ENCODE measurements at regions not wholly inside any gene's neighbourhood (a gene's known extent, or its start where the extent isn't known, plus 50 kb on each side); places are given as distances from the start of the nearest gene placed in this dataset.

- no peaks in the 10 kb centered on the region for H3K36me3 ChIP-seq
- H3K4me3 ChIP-seq, result no peak overlapping the region
- H3K27me3 ChIP-seq (ENCODE audit: low read depth), result no peaks in the 10 kb centered on the region
- intact Hi-C loops (cut with micrococcal nuclease), result no loop called here
- H3K27ac ChIP-seq (replicated peaks), result no peak overlapping the region
- DNase-seq, result no peak
- TF ChIP-seq CTCF (IDR thresholded peaks at IDR 0.05; ENCODE audit: borderline replicate concordance), result no peak
- peaks cover 20% of the 10 kb centered on the region for H3K4me1 ChIP-seq
- no peaks in the 10 kb centered on the region for H3K9me3 ChIP-seq (replicated peaks)
Measured at GRCh38 chr2:207408086-207408794, 121.5 kb upstream of the CREB1 start.

GRCh38 chr2:207409517-207409916 lies 120.2 kb upstream of the CREB1 start:
- no peaks in the 10 kb centered on the region for H3K27me3 ChIP-seq (ENCODE audit: low read depth)
- no peak overlapping the region for H3K27ac ChIP-seq (replicated peaks)
- no peak overlapping the region for H3K4me3 ChIP-seq
- no peaks in the 10 kb centered on the region for H3K36me3 ChIP-seq
- TF ChIP-seq CTCF (IDR thresholded peaks at IDR 0.05; ENCODE audit: borderline replicate concordance), result no peak
- H3K9me3 ChIP-seq (replicated peaks), result no peaks in the 10 kb centered on the region
- no peak for DNase-seq
- intact Hi-C loops (cut with micrococcal nuclease), result no loop called here
- H3K4me1 ChIP-seq, result peaks cover 20% of the 10 kb centered on the region

GRCh38 chr2:207412787-207413310 lies 116.9 kb upstream of the CREB1 start:
- Histone ChIP-seq H3K4me3 (no peak overlapping the region), H3K4me1 (peaks cover 20% of the 10 kb centered on the region), H3K36me3 (no peaks in the 10 kb centered on the region), H3K27ac (replicated peaks) (no peak overlapping the region), H3K9me3 (replicated peaks) (no peaks in the 10 kb centered on the region), H3K27me3 (ENCODE audit: low read depth) (no peaks in the 10 kb centered on the region)
- DNase-seq, result no peak
- intact Hi-C loops (cut with micrococcal nuclease), result no loop called here
- TF ChIP-seq CTCF (IDR thresholded peaks at IDR 0.05; ENCODE audit: borderline replicate concordance), result no peak

GRCh38 chr2:207413376-207413907 lies 116.3 kb upstream of the CREB1 start:
- Histone ChIP-seq H3K36me3 (no peaks in the 10 kb centered on the region), H3K27me3 (ENCODE audit: low read depth) (no peaks in the 10 kb centered on the region)
- intact Hi-C loops (cut with micrococcal nuclease), result no loop called here

GRCh38 chr2:207416111-207416510 lies 113.7 kb upstream of the CREB1 start:
- DNase-seq, result no peak
- no peak for TF ChIP-seq CTCF (IDR thresholded peaks at IDR 0.05; ENCODE audit: borderline replicate concordance)
- no peaks in the 10 kb centered on the region for H3K9me3 ChIP-seq (replicated peaks)
- H3K36me3 ChIP-seq, result no peaks in the 10 kb centered on the region
- H3K27ac ChIP-seq (replicated peaks), result no peak overlapping the region
- no peaks in the 10 kb centered on the region for H3K4me1 ChIP-seq
- no peaks in the 10 kb centered on the region for H3K27me3 ChIP-seq (ENCODE audit: low read depth)
- intact Hi-C loops (cut with micrococcal nuclease), result no loop called here
- no peak overlapping the region for H3K4me3 ChIP-seq

More at GRCh38 chr2:207413376-207413907, 116.3 kb upstream of the CREB1 start:
- H3K27ac ChIP-seq (replicated peaks), result no peak overlapping the region
- no peak for TF ChIP-seq CTCF (IDR thresholded peaks at IDR 0.05; ENCODE audit: borderline replicate concordance)
- H3K9me3 ChIP-seq (replicated peaks), result no peaks in the 10 kb centered on the region
- H3K4me1 ChIP-seq, result peaks cover 14% of the 10 kb centered on the region
- no peak for DNase-seq
- H3K4me3 ChIP-seq, result no peak overlapping the region
